HPDE6-E6E7 (cell line): ENCODE measurements at regions not wholly inside any gene's neighbourhood (a gene's known extent, or its start where the extent isn't known, plus 50 kb on each side); places are given as distances from the start of the nearest gene placed in this dataset.
"Not testable (repeated sequence)": the region's sequence is repeated elsewhere in the genome, so short reads cannot be mapped to it uniquely, and the experiment has no call there.

Experiments
- DNase-seq: peaks from one replicate; pipeline ENCODE4 v3.0.0; 2011; ENCODE audit warnings: missing footprints; ENCODE audit errors: extremely low spot score

- DNase-seq, result no peak
These were observed 715.6 kb upstream of the AADAT start for GRCh38 chr4:170805352-170805751.

GRCh38 chr4:170804930-170805329, 715.2 kb upstream of the AADAT start:
- DNase-seq, result no peak

- no peak for DNase-seq
These were observed 713.7 kb upstream of the AADAT start for GRCh38 chr4:170803492-170803891.

DNA sequence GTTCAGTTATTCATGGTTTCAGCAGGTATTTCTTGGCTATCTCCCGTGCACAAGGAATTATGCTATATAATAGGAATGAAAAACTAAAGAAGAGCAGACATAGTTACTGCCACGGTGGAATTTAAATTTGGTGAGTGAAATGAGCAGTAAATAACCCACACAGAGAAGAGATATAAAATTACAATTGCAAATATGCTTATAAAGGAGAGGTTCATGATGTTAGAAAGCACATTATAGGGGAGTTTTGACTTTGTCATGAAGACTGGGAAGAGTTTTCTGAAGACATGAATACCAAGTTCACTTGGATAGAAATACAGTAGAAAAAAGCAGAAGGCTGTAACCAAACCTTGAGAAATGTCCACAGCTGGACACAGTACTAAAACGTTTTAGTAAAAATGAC, 712.0 kb upstream of the AADAT start:
- no peak for DNase-seq

DNA sequence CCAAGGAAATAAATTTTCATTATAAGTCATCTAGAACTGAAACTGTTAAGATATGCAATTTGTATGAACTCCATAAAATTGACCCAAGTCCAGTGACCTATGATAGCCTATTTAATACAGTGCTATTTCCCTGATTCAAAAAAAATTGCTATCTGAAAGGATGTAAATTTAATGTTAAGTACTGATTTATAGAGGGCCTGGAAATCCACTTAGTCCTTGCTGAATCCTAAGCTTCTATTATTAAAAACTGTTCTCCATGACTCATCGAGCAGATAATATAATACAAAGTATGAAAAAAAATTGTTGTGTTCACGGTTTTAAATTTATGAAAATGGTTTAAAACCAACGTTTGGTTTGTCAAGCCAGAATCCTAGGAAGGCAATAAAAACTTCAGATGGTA, 704.8 kb upstream of the AADAT start:
- no peak for DNase-seq

GRCh38 chr4:170788540-170789051, 698.8 kb upstream of the AADAT start:
- DNase-seq, result not testable (repeated sequence)

GRCh38 chr4:170777663-170778062, 687.9 kb upstream of the AADAT start:
- DNase-seq, result no peak

DNA sequence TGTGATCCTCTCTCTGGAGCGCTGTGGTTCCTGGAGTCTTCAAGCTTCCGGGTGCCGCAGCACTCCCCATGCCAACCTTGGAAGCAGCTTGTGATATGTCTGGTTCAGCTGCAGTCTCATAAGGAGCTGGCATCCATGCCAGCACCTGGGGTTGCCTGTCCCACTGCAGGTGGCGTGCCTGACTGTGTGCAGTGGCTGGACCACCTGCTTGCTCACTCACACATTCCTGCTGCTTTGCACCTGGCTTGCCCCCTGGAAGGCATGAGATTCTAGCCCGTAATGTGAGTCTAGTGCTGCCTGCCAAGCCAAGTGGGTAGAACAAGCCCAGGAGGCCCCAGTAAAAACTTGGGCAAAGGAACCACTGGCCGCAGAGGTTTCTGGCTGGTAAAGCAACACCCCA, 687.2 kb upstream of the AADAT start:
- DNase-seq, result no peak

DNA sequence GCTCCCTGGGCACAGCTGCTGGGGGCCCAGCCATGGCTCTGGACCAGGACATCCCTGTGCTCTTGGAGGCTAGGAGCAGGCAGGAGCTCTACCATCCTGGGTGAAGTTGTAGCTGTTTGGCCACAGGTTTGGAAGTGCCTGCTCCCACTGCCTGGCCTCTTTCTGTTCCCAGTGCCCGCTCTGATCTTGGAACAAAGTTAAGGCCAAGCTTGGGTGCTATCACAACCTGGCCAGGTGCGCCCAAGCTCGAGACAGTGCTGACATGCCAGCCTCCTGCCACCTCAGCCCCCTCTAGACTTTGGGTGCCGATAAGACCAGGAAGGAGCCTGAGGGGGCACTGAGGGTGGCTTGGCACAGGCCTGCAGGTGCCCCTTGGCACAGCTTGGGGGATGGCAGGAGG, 686.1 kb upstream of the AADAT start:
- DNase-seq, result no peak

DNA sequence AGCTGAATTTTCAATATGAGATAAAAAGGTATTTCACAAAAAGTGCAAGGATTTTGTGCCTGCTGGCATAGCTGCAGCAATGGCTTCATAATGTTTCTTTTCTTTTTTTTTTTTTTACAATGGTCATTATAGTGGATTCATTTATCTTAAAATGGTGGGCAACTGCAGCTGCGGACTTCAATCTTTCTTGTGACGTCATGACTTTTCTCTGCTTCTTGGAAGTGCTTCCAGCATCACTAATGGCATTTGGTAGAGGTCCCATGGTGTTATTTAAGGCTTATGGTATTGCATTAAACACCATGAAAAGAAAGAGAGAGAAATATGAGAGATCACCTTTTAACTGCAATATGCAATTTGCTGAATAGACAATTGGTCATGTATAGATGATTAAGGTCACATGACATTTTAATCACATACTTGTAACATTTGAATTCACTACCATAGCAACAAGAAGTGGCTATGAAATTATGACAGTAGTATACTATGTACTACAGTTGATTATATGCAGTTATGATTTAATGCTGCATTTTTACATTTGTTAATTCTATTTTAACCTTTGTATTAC, 684.0 kb upstream of the AADAT start:
- DNase-seq, result no peak

GRCh38 chr4:170772429-170772828, 682.7 kb upstream of the AADAT start:
- no peak for DNase-seq

DNA sequence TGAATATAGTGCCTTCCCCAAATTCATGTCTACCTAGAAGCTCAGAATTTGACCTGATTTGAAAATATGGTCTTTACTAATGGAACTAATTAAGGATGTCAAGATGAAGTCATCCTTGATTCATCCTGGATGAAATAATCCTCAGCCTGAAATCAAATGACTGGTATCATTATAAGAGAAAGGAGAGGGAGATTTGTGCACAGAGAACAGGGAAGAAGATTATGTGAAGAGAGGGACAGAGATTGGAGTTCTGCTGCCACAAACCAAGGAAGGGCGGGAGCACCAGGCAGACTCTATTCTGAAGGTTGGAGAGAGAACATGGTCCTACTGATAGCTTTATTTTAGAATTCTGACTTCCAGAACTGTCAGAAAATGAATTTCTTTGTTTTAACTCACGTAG, 680.9 kb upstream of the AADAT start:
- DNase-seq, result no peak

GRCh38 chr4:170769862-170770261, 680.1 kb upstream of the AADAT start:
- no peak for DNase-seq

- no peak for DNase-seq
These were observed 669.2 kb upstream of the AADAT start for GRCh38 chr4:170758988-170759387.

- DNase-seq, result no peak
These were observed 660.8 kb upstream of the AADAT start for GRCh38 chr4:170750519-170750918.

GRCh38 chr4:170748975-170749374, 659.2 kb upstream of the AADAT start:
- no peak for DNase-seq

GRCh38 chr4:170743633-170744032, 653.9 kb upstream of the AADAT start:
- DNase-seq, result no peak

DNA sequence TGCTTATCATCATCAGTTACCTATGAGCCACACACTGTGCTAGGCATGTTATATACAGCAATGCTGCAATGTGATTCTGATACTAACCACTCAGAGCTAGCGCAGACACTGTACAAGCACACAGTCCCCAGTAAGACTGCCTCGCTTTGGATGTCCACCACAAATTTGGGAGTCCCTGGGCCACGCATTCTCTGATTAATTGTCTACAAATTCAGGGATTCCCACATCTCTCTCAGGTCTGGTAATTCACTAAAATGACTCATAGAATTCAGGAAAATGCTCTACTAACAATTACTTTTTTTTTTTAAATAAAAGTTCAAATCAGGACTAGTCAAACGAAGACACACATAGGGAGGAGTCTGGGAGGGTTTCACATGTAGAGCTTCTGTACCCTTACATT, 652.1 kb upstream of the AADAT start:
- DNase-seq, result no peak

- no peak for DNase-seq
These were observed 647.0 kb upstream of the AADAT start for GRCh38 chr4:170736710-170737109.

DNA sequence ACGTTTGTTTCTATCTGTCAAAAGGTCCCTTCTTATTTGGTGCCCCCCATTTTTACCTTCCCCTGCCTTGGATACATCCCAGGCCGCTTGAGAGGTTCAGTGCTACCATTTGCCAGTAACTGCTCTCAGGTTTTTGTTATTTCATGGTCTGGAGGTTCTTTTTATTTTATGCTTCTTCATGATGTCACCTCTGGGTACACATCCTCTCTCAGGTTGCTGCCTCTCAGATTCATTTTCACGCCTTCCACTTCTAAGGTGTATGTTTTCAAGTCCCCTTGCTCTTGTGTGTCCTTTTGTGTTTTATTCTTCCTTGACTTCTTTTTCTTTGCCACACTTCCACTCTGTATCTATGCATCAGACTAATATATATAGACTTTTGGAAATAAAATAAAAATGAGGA, 640.1 kb upstream of the AADAT start:
- no peak for DNase-seq

GRCh38 chr4:170729236-170729635, 639.5 kb upstream of the AADAT start:
- no peak for DNase-seq

GRCh38 chr4:170724191-170724590, 634.4 kb upstream of the AADAT start:
- DNase-seq, result no peak

DNA sequence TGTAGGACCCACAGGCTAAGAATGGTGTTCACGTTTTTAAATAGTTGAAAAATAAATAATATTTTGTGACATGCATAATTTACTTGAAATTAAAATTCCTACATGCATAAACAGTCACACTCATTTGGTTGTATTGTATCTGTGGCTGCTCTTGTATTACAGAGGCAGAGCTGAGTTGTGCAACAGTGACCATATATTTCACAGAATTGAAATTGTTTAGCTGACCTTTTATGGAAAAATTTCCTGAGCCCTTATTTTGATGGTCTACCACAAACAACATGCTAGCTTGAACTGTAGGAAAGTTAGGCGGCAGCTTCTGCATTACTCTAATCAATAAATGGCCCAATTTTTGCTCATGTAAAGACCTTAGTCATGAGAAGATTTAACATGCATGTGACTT, 633.4 kb upstream of the AADAT start:
- no peak for DNase-seq

DNA sequence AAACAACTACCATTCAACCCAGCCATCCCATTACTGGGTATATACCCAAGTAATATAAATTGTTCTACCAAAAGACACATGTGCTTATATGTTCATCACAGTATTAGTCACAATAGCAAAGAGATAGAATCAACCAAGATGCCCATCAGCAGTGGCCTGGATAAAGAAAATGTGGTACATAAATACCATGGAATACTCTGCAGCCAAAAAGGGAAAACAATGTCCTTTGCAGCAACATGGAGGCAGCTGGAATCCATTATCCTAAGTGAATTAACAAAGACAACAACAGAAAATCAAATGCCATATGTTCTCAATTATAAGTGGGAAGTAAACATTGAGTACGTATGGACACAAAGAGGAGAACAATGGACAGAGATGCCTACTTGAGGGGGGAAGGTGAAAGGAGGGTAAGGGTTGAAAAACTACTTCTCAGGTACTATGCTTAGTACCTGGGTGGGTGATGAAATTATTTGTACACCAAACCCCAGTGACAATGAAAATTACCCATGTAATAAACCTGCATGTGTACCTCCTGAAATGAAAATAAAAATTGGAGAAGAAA, 632.1 kb upstream of the AADAT start:
- DNase-seq, result no peak
